Stimulated activated CD4-positive, alpha-beta T cell treated with anti-CD3 and anti-CD28 coated beads, Interleukin-15, amount 100 ng/mL, for 1 hour (primary cell): ENCODE measurements at regions not wholly inside any gene's neighbourhood (a gene's known extent, or its start where the extent isn't known, plus 50 kb on each side); places are given as distances from the start of the nearest gene placed in this dataset.

ENCODE experiments used
- DNase-seq, 2 donors: peaks; one replicate each; pipeline ENCODE4 v3.0.0-alpha.2; 2020; ENCODE audit warnings: low read depth in 1 of 2, low spot score in 1 of 2

GRCh38 chr6:19312241-19312978, 524.8 kb upstream of the ID4 start:
- DNase-seq = no peak

GRCh38 chr6:19317431-19317986, 519.7 kb upstream of the ID4 start:
- DNase-seq = no peak

GRCh38 chr6:19319005-19319404, 518.2 kb upstream of the ID4 start:
- no peak for DNase-seq

- no peak for DNase-seq
These were observed 517.0 kb upstream of the ID4 start for GRCh38 chr6:19320111-19320581.

GRCh38 chr6:19322691-19323485, 514.3 kb upstream of the ID4 start:
- DNase-seq = no peak

- DNase-seq = no peak
These were observed 512.8 kb upstream of the ID4 start for GRCh38 chr6:19324376-19324775.

- no peak for DNase-seq
These were observed 511.8 kb upstream of the ID4 start for GRCh38 chr6:19325335-19325789.

- DNase-seq = no peak
These were observed 509.9 kb upstream of the ID4 start for GRCh38 chr6:19327241-19327640.

- no peak for DNase-seq
These were observed 509.5 kb upstream of the ID4 start for GRCh38 chr6:19327661-19328060.

GRCh38 chr6:19329078-19329477, 508.1 kb upstream of the ID4 start:
- DNase-seq = no peak

GRCh38 chr6:19331089-19331488, 506.1 kb upstream of the ID4 start:
- no peak for DNase-seq

- DNase-seq = no peak
These were observed 504.2 kb upstream of the ID4 start for GRCh38 chr6:19332806-19333460.

- DNase-seq = no peak
These were observed 503.2 kb upstream of the ID4 start for GRCh38 chr6:19333936-19334335.

- DNase-seq = no peak
These were observed 500.6 kb upstream of the ID4 start for GRCh38 chr6:19336579-19336978.

GRCh38 chr6:19337101-19337500, 500.1 kb upstream of the ID4 start:
- no peak for DNase-seq

- no peak for DNase-seq
These were observed 494.6 kb upstream of the ID4 start for GRCh38 chr6:19342616-19343015.

- DNase-seq = no peak
These were observed 487.7 kb upstream of the ID4 start for GRCh38 chr6:19349429-19349828.

- no peak for DNase-seq
These were observed 483.0 kb upstream of the ID4 start for GRCh38 chr6:19354181-19354580.

GRCh38 chr6:19356692-19357091, 480.5 kb upstream of the ID4 start:
- DNase-seq = no peak

- DNase-seq = no peak
These were observed 474.8 kb upstream of the ID4 start for GRCh38 chr6:19362396-19362795.

- DNase-seq = no peak
These were observed 468.7 kb upstream of the ID4 start for GRCh38 chr6:19368511-19368910.

- no peak for DNase-seq
These were observed 467.4 kb upstream of the ID4 start for GRCh38 chr6:19369785-19370184.
